Astrocyte of the spinal cord (primary cell): ENCODE measurements at regions not wholly inside any gene's neighbourhood (a gene's known extent, or its start where the extent isn't known, plus 50 kb on each side); places are given as distances from the start of the nearest gene placed in this dataset.

Experiments
- DNase-seq: peaks from one replicate; pipeline ENCODE4 v3.0.0; 2011; ENCODE audit warnings: low read depth, low spot score
- H3K4me3 ChIP-seq: 2 replicates; pipeline ENCODE4 v1.5.1; 2011; ENCODE audit warnings: low read depth, mild to moderate bottlenecking, low read length, moderate library complexity
- CTCF ChIP-seq: IDR thresholded peaks from 2 replicates; pipeline ENCODE4 v1.5.1; 2012; ENCODE audit warnings: low read depth, mild to moderate bottlenecking, low read length, inconsistent platforms
- in situ Hi-C: cut with HindIII; loops from 2 replicates; pipeline ENCODE4 v1.10.0; 2017; ENCODE audit warnings: low sequenced_read_pairs

GRCh38 chr3:67864587-67865183 is 210.3 kb upstream of the SUCLG2 start:
- in situ Hi-C loops: no loop called here
- no peak for DNase-seq
- TF ChIP-seq CTCF: no peak
- no peak overlapping the region for H3K4me3 ChIP-seq

GRCh38 chr3:67863869-67864268 is 209.5 kb upstream of the SUCLG2 start:
- peak; percentile 24 for TF ChIP-seq CTCF
- no peak overlapping the region for H3K4me3 ChIP-seq
- in situ Hi-C loops: no loop called here
- peak; percentile 3 for DNase-seq

- no peak for TF ChIP-seq CTCF
- in situ Hi-C loops: no loop called here
- H3K4me3 ChIP-seq: no peak overlapping the region
- no peak for DNase-seq
These were observed 206.0 kb upstream of the SUCLG2 start for GRCh38 chr3:67860429-67860828.

GRCh38 chr3:67858492-67858891 is 204.1 kb upstream of the SUCLG2 start:
- in situ Hi-C loops: no loop called here

GRCh38 chr3:67856718-67857117 is 202.3 kb upstream of the SUCLG2 start:
- H3K4me3 ChIP-seq: no peak overlapping the region
- in situ Hi-C loops: no loop called here
- TF ChIP-seq CTCF: no peak
- no peak for DNase-seq

More at GRCh38 chr3:67858492-67858891, 204.1 kb upstream of the SUCLG2 start:
- DNase-seq: no peak
- H3K4me3 ChIP-seq: no peak overlapping the region
- no peak for TF ChIP-seq CTCF

GRCh38 chr3:67854663-67855062 is 200.3 kb upstream of the SUCLG2 start:
- in situ Hi-C loops: no loop called here
- TF ChIP-seq CTCF: no peak
- H3K4me3 ChIP-seq: no peak overlapping the region
- no peak for DNase-seq
